ENCODE measurements at regions not wholly inside any gene's neighbourhood (a gene's known extent, or its start where the extent isn't known, plus 50 kb on each side); places are given as distances from the start of the nearest gene placed in this dataset.

DNA sequence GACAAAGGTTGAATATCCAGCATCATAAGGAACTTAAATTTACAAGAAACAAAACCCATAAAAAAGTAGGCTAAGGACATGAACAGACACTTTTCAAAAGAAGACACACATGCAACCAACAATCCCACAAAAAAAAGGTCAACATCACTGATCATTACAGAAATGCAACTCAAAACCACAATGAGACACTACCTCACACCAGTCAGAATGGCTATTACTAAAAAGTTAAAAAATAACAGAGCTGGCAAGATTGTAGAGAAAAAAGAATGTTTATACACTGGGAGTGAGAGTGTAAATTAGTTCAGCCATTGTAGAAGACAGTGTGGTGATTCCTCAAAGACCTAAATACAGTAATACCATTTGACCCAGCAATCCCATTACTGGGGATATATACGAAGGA, 474.7 kb downstream of the TRIML1 start:
- no peak overlapping the region for H3K27ac Mint-ChIP-seq
- peaks cover 3% of the 10 kb centered on the region for H3K9me3 Mint-ChIP-seq
- H3K4me3 Mint-ChIP-seq = no peak overlapping the region
- peaks cover 4% of the 10 kb centered on the region for H3K27me3 Mint-ChIP-seq (ENCODE audit: low read depth)
- TF ChIP-seq, protein P1, sequence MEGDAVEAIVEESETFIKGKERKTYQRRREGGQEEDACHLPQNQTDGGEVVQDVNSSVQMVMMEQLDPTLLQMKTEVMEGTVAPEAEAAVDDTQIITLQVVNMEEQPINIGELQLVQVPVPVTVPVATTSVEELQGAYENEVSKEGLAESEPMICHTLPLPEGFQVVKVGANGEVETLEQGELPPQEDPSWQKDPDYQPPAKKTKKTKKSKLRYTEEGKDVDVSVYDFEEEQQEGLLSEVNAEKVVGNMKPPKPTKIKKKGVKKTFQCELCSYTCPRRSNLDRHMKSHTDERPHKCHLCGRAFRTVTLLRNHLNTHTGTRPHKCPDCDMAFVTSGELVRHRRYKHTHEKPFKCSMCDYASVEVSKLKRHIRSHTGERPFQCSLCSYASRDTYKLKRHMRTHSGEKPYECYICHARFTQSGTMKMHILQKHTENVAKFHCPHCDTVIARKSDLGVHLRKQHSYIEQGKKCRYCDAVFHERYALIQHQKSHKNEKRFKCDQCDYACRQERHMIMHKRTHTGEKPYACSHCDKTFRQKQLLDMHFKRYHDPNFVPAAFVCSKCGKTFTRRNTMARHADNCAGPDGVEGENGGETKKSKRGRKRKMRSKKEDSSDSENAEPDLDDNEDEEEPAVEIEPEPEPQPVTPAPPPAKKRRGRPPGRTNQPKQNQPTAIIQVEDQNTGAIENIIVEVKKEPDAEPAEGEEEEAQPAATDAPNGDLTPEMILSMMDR (IDR thresholded peaks at IDR 0.05; ENCODE audit: unreplicated experiment in 3 of 3) = no peak
- no peaks in the 10 kb centered on the region for H3K4me1 Mint-ChIP-seq
- H3K36me3 Mint-ChIP-seq (ENCODE audit: low read depth) = no peaks in the 10 kb centered on the region

DNA sequence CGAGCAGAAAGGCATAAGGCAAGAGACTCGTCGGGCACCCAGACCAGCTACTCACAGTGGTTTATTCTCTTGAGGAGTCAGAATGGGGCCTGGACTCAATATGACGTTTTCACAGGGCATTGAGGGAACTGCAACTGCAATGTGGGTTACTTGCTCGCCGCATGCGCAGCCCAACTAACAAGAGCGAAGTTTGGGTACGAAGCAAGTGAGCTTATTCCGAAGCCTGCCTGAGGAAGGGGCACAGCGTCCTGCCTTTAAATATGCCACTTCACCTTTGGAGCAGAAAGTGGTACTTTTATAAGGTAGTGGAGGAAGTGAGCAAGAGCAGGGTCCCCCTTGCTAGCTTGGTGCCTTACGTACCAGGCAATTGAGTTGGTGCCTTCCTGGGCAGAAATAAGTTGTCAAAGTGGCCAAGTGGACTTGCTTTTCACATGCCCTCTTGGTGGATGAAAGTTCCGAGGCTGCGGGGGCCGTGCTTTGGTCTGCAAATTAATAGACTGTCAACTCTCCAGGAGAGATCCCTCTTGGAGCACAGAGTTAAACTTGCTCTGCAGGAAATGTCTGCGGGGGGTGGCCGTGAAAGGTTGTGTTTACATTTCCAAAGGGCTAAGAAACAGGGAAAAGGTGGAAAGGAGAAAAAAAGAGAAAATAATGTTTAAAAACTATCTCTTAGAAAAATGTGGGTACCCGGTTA, 480.4 kb downstream of the TRIML1 start:
- Mint-ChIP-seq H3K4me3 (no peak overlapping the region), H3K4me1 (peaks cover 8% of the 10 kb centered on the region), H3K36me3 (ENCODE audit: low read depth) (no peaks in the 10 kb centered on the region), H3K27me3 (ENCODE audit: low read depth) (peaks cover 4% of the 10 kb centered on the region), H3K9me3 (no peaks in the 10 kb centered on the region), H3K27ac (no peak overlapping the region)
- TF ChIP-seq, protein P1 (IDR thresholded peaks at IDR 0.05; ENCODE audit: unreplicated experiment in 3 of 3) = no peak

DNA sequence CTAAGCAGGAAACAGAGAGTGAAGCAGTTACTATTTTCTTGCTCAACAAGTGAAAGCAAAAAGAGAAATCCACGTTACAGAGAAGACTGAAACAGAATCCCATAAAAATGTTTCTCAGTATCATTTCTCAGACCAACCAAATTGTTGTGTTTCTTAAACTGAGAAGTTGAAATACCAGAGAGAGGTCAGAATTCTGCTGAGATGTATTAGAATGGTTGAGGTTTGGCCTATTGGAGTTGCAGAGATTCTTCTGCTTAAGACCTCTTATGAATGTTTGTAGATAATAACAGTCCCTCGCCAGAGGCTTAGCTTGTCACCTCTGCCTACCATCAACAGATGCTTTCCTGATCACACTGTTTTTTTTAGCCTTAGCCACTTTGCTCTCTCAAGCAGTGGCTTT, 481.4 kb downstream of the TRIML1 start:
- Mint-ChIP-seq H3K4me3 (no peak overlapping the region), H3K4me1 (peaks cover 8% of the 10 kb centered on the region), H3K27ac (no peak overlapping the region), H3K9me3 (no peaks in the 10 kb centered on the region), H3K36me3 (ENCODE audit: low read depth) (no peaks in the 10 kb centered on the region), H3K27me3 (ENCODE audit: low read depth) (no peaks in the 10 kb centered on the region)
- TF ChIP-seq, protein P1 (IDR thresholded peaks at IDR 0.05; ENCODE audit: unreplicated experiment in 3 of 3) = no peak

DNA sequence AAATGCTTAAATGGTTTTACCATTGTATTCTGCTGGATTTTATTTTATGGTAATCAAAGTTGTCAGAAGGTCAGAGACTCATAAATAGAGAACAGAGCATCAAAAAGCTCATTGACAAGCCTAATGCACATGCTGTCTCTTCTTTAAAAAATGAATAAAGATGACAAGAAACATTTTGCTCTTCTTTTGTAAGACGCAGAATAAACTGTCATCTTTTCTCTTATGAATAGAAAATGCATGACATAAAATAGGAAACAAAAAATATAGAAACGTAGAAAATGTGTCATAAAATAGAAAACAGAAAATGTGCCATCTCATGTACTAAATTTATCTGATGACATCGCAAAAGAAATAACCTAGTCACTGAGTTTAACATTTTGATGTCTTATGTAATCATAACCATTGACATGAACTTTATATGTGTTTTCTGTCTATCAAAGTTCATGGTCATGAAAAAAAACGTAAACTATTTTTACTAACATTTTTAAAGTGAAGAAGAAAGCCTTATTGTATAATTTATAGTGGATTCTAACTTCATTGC, 484.1 kb downstream of the TRIML1 start:
- H3K36me3 Mint-ChIP-seq (ENCODE audit: low read depth) = no peaks in the 10 kb centered on the region
- no peaks in the 10 kb centered on the region for H3K9me3 Mint-ChIP-seq
- H3K4me3 Mint-ChIP-seq = no peak overlapping the region
- H3K27ac Mint-ChIP-seq = no peak overlapping the region
- no peaks in the 10 kb centered on the region for H3K27me3 Mint-ChIP-seq (ENCODE audit: low read depth)
- peaks cover 8% of the 10 kb centered on the region for H3K4me1 Mint-ChIP-seq
- TF ChIP-seq, protein P1 (IDR thresholded peaks at IDR 0.05; ENCODE audit: unreplicated experiment in 3 of 3) = no peak

DNA sequence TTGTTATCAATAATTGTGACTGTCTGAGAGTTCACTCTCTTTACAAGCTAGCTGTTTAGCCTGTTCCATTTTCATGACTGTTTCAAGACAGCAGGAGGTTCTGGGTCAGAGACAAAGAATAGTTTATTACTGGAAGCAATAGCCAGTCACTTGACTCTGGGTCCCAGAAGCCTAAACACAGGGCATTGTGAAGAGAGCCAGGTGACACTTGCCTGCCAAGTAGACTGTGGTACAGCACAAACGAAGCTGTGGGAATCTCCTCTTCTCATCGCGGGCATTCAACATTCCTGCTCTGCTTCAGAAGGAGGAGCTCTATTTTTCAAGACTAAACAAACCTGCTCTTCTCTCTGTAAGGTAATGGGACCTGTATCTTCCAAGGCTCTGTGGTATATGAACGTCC, 485.1 kb downstream of the TRIML1 start:
- H3K4me3 Mint-ChIP-seq = no peak overlapping the region
- H3K9me3 Mint-ChIP-seq = no peaks in the 10 kb centered on the region
- H3K27ac Mint-ChIP-seq = no peak overlapping the region
- TF ChIP-seq, protein P1 (IDR thresholded peaks at IDR 0.05; ENCODE audit: unreplicated experiment in 3 of 3) = no peak
- no peaks in the 10 kb centered on the region for H3K27me3 Mint-ChIP-seq (ENCODE audit: low read depth)
- H3K4me1 Mint-ChIP-seq = peaks cover 8% of the 10 kb centered on the region
- no peaks in the 10 kb centered on the region for H3K36me3 Mint-ChIP-seq (ENCODE audit: low read depth)

DNA sequence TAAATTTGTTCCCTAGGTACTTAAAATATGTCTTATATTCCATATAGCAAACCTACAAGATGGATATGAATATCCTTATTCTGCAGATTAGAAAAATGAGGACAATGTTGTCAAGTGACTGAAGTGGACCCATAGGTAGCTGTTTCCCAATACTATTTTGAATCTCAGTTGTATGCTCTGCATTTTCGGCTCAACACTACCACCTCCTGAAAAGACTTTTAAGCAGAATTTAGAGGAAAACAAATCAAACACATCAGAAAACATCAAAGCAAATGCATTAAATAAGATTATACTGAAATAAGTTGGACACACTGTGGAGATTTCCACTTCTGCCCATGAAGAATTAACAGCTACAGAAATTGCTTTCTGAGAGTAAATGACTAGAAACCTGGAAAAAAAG, 488.7 kb downstream of the TRIML1 start:
- H3K4me1 Mint-ChIP-seq = no peaks in the 10 kb centered on the region
- H3K4me3 Mint-ChIP-seq = no peak overlapping the region
- no peaks in the 10 kb centered on the region for H3K27me3 Mint-ChIP-seq (ENCODE audit: low read depth)
- TF ChIP-seq, protein P1 (IDR thresholded peaks at IDR 0.05; ENCODE audit: unreplicated experiment in 3 of 3) = no peak
- H3K9me3 Mint-ChIP-seq = peaks cover 5% of the 10 kb centered on the region
- H3K27ac Mint-ChIP-seq = no peak overlapping the region
- H3K36me3 Mint-ChIP-seq (ENCODE audit: low read depth) = no peaks in the 10 kb centered on the region

Measured in nephron (organoid).